ENCODE measurements at regions not wholly inside any gene's neighbourhood (a gene's known extent, or its start where the extent isn't known, plus 50 kb on each side); places are given as distances from the start of the nearest gene placed in this dataset.

GRCh38 chr6:145540741-145541140 lies 194.6 kb downstream of the EPM2A start:
- Histone ChIP-seq H3K9me3 (no peaks in the 10 kb centered on the region), H3K4me3 (no peak overlapping the region), H3K27ac (no peak overlapping the region), H3K4me1 (no peaks in the 10 kb centered on the region), H3K27me3 (no peaks in the 10 kb centered on the region), H3K36me3 (no peaks in the 10 kb centered on the region)
- ATAC-seq = no peak
- no peak for TF ChIP-seq EP300 (IDR thresholded peaks at IDR 0.05)
- TF ChIP-seq CTCF (IDR thresholded peaks at IDR 0.05) = no peak
- TF ChIP-seq POLR2AphosphoS5 (IDR thresholded peaks at IDR 0.05) = no peak
- no peak for TF ChIP-seq POLR2A (IDR thresholded peaks at IDR 0.05)
- 94 to 100% methylated on average over 2 of the region's 2 CpGs for WGBS, 2 donors (ENCODE audit: low coverage in 1 of 2)

- no peak for ATAC-seq
- no peaks in the 10 kb centered on the region for H3K27me3 ChIP-seq
- no peaks in the 10 kb centered on the region for H3K9me3 ChIP-seq
- no peaks in the 10 kb centered on the region for H3K4me1 ChIP-seq
- no peak for TF ChIP-seq POLR2A (IDR thresholded peaks at IDR 0.05)
- no peak for TF ChIP-seq CTCF (IDR thresholded peaks at IDR 0.05)
- H3K27ac ChIP-seq = no peak overlapping the region
- 14 to 63% methylated on average over 1 of the region's 1 CpG for WGBS, 2 donors (ENCODE audit: low coverage in 1 of 2)
- H3K4me3 ChIP-seq = no peak overlapping the region
- no peaks in the 10 kb centered on the region for H3K36me3 ChIP-seq
These were observed 191.3 kb downstream of the EPM2A start for GRCh38 chr6:145544041-145544440.

GRCh38 chr6:145544514-145544913 lies 190.8 kb downstream of the EPM2A start:
- H3K4me3 ChIP-seq = no peak overlapping the region
- WGBS, 2 donors (ENCODE audit: low coverage in 1 of 2) = 43 to 58% methylated on average over 2 of the region's 2 CpGs
- H3K27ac ChIP-seq = no peak overlapping the region
- no peaks in the 10 kb centered on the region for H3K4me1 ChIP-seq
- no peaks in the 10 kb centered on the region for H3K27me3 ChIP-seq
- TF ChIP-seq POLR2A (IDR thresholded peaks at IDR 0.05) (no peak), POLR2AphosphoS5 (IDR thresholded peaks at IDR 0.05) (no peak), CTCF (IDR thresholded peaks at IDR 0.05) (no peak), EP300 (IDR thresholded peaks at IDR 0.05) (no peak)
- no peaks in the 10 kb centered on the region for H3K36me3 ChIP-seq
- no peaks in the 10 kb centered on the region for H3K9me3 ChIP-seq
- ATAC-seq = no peak

GRCh38 chr6:145546265-145546664 lies 189.1 kb downstream of the EPM2A start:
- Histone ChIP-seq H3K27me3 (no peaks in the 10 kb centered on the region), H3K9me3 (no peaks in the 10 kb centered on the region), H3K36me3 (no peaks in the 10 kb centered on the region), H3K27ac (no peak overlapping the region), H3K4me3 (no peak overlapping the region), H3K4me1 (no peaks in the 10 kb centered on the region)
- TF ChIP-seq CTCF (IDR thresholded peaks at IDR 0.05) = no peak
- TF ChIP-seq EP300 (IDR thresholded peaks at IDR 0.05) = no peak
- no peak for TF ChIP-seq POLR2AphosphoS5 (IDR thresholded peaks at IDR 0.05)
- no peak for TF ChIP-seq POLR2A (IDR thresholded peaks at IDR 0.05)
- no peak for ATAC-seq

- TF ChIP-seq CTCF (IDR thresholded peaks at IDR 0.05) (no peak), POLR2A (IDR thresholded peaks at IDR 0.05) (no peak), POLR2AphosphoS5 (IDR thresholded peaks at IDR 0.05) (no peak), EP300 (IDR thresholded peaks at IDR 0.05) (no peak)
- ATAC-seq = no peak
- no peaks in the 10 kb centered on the region for H3K9me3 ChIP-seq
- whole genome bisulfite sequencing, 2 donors (ENCODE audit: low coverage in 1 of 2) = 82 to 87% methylated on average over 3 to 4 of the region's 4 CpGs
- H3K27ac ChIP-seq = no peak overlapping the region
- no peaks in the 10 kb centered on the region for H3K27me3 ChIP-seq
- H3K4me3 ChIP-seq = no peak overlapping the region
- H3K36me3 ChIP-seq = no peaks in the 10 kb centered on the region
- no peaks in the 10 kb centered on the region for H3K4me1 ChIP-seq
These were observed 187.6 kb downstream of the EPM2A start for GRCh38 chr6:145547594-145548335.

Measured in gastroesophageal sphincter (tissue), 4 donors.